AG10803 (cell line): ENCODE measurements at regions not wholly inside any gene's neighbourhood (a gene's known extent, or its start where the extent isn't known, plus 50 kb on each side); places are given as distances from the start of the nearest gene placed in this dataset.

Experiments
- DNase-seq: peaks from one replicate; pipeline ENCODE4 v3.0.0; 2010; ENCODE audit warnings: low read depth
- H3K4me3 ChIP-seq: 2 replicates; pipeline ENCODE4 v1.5.1; 2011; ENCODE audit warnings: mild to moderate bottlenecking, low read length, control low read depth
- TF ChIP-seq, protein P1 (sequence below): conservative IDR thresholded peaks from 2 replicates; pipeline ENCODE4 v1.5.1; 2011; ENCODE audit warnings: mild to moderate bottlenecking, low read length, control low read depth, inconsistent platforms

DNA sequence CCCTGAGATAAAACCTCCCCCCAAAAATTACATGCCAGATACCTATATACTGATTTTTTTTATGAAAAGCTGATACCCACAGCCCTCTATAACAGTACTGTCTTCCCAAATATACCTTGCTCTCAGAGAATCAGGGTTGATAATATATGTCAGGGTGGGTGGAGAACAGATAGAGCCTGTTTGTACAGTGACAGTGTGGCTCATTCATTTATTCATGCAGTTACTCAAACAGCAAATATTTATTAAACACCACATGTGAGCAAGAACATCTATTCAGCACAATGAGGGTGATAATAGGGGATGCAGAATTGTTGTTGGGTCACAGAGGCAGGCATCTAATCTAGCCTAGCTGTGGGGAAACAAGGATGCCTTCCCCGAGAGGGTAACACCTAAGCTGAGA is 334.2 kb downstream of the MAFB start:
- DNase-seq: no peak
- H3K4me3 ChIP-seq: no peak overlapping the region
- TF ChIP-seq, protein P1, sequence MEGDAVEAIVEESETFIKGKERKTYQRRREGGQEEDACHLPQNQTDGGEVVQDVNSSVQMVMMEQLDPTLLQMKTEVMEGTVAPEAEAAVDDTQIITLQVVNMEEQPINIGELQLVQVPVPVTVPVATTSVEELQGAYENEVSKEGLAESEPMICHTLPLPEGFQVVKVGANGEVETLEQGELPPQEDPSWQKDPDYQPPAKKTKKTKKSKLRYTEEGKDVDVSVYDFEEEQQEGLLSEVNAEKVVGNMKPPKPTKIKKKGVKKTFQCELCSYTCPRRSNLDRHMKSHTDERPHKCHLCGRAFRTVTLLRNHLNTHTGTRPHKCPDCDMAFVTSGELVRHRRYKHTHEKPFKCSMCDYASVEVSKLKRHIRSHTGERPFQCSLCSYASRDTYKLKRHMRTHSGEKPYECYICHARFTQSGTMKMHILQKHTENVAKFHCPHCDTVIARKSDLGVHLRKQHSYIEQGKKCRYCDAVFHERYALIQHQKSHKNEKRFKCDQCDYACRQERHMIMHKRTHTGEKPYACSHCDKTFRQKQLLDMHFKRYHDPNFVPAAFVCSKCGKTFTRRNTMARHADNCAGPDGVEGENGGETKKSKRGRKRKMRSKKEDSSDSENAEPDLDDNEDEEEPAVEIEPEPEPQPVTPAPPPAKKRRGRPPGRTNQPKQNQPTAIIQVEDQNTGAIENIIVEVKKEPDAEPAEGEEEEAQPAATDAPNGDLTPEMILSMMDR: no peak

DNA sequence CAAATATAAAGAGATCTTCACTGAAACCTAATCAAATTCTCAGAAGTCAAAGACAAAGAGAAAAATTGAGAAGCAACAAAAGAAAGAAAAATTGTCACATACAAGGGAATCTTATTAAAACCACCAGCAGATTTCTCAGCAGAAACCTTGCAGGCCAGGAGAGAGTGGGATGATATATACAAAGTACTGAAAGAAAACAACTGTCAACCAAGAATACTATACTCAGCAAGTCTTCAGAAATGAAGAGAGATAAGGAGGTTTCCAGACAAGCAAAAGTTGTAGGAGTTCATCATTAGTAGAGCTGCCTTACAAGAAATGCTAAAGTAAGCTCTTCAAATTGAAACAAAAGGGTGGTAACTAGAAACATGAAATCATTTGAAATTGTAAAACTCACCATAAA is 345.6 kb downstream of the MAFB start:
- TF ChIP-seq, protein P1: no peak
- DNase-seq: no peak
- no peak overlapping the region for H3K4me3 ChIP-seq

DNA sequence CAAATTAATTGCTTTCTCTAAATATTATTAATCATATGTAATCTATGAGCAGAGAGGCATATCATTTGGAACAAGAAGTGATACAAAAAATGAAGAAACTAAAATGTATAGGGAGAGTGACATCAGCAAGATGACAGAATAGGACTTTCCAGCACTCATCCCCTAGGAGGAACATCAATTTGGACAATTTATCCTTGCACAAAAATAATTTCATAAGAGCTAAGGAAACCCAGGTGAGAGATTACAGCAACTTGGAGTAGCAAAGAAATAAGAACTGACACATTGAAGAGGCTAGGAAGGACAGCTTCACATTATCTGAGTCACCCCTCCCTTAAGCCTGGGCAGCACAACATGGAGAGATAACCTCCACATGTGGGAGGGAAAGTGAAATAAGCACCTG is 347.5 kb downstream of the MAFB start:
- H3K4me3 ChIP-seq: no peak overlapping the region
- DNase-seq: no peak
- TF ChIP-seq, protein P1: no peak

- no peak overlapping the region for H3K4me3 ChIP-seq
- TF ChIP-seq, protein P1: no peak
- no peak for DNase-seq
These were observed 349.2 kb downstream of the MAFB start for GRCh38 chr20:40339661-40340449.

DNA sequence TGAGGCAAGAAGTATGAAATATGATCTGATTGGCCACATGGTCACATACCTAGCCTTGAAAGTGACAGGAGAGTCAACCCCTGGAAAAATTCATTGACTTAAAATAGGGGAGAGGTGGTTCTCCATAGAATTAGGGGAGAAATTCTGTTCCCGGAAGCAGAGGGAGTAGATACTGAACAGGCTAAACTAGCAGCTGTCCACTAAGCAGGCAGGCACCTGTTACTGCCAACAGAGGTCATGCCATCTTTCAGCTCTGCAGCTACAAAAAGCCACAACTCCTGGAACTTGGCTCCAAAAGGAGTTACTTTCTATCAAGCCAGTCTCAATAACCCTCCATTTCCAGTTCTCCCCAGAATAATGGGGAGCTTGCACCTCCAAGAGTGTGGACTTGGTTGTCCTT is 352.5 kb downstream of the MAFB start:
- H3K4me3 ChIP-seq: no peak overlapping the region
- no peak for DNase-seq
- TF ChIP-seq, protein P1: no peak

- H3K4me3 ChIP-seq: no peak overlapping the region
- no peak for DNase-seq
- TF ChIP-seq, protein P1: no peak
These were observed 353.1 kb downstream of the MAFB start for GRCh38 chr20:40335901-40336351.

GRCh38 chr20:40335437-40335836 is 353.6 kb downstream of the MAFB start:
- no peak overlapping the region for H3K4me3 ChIP-seq
- no peak for DNase-seq
- TF ChIP-seq, protein P1: no peak
